Upper lobe of left lung (tissue), 4 donors: ENCODE measurements at regions not wholly inside any gene's neighbourhood (a gene's known extent, or its start where the extent isn't known, plus 50 kb on each side); places are given as distances from the start of the nearest gene placed in this dataset.

Source experiments
- CTCF ChIP-seq, 6 experiments: fragments of 450-650 bp in 4 of 6; fragments of 200-600 bp in 2 of 6; sonication (generic) in 2 of 6; IDR thresholded peaks; one replicate each; pipeline ENCODE4 v1.5.1; 2016 to 2019; ENCODE audit warnings: antibody characterized with exemption in 6 of 6
- EP300 ChIP-seq, 4 donors: sonication (generic); formaldehyde crosslinking; IDR thresholded peaks; one replicate each; pipeline ENCODE4 v1.5.1; 2017; ENCODE audit warnings: antibody characterized with exemption in 4 of 4, control low read depth in 2 of 4
- POLR2A ChIP-seq, 4 donors: fragments of 450-650 bp; IDR thresholded peaks; one replicate each; pipeline ENCODE4 v1.5.1; 2016 to 2017; ENCODE audit warnings: antibody characterized with exemption in 4 of 4, mild to moderate bottlenecking in 2 of 4
- POLR2AphosphoS5 ChIP-seq, 2 donors: sonication (generic); formaldehyde crosslinking; IDR thresholded peaks; one replicate each; pipeline ENCODE4 v1.5.1; 2017; ENCODE audit warnings: antibody characterized with exemption in 2 of 2

- TF ChIP-seq POLR2A (IDR thresholded peaks at IDR 0.05) (no peak), CTCF (IDR thresholded peaks at IDR 0.05) (no peak), EP300 (IDR thresholded peaks at IDR 0.05) (no peak), POLR2AphosphoS5 (IDR thresholded peaks at IDR 0.05) (no peak)
Measured at GRCh38 chr16:9199751-9200150, 108.3 kb downstream of the HAPSTR1 start.
